Mucosa of rectum (tissue), 2 donors: ENCODE measurements at regions not wholly inside any gene's neighbourhood (a gene's known extent, or its start where the extent isn't known, plus 50 kb on each side); places are given as distances from the start of the nearest gene placed in this dataset.
"Not testable (repeated sequence)": the region's sequence is repeated elsewhere in the genome, so short reads cannot be mapped to it uniquely, and the experiment has no call there.

Experiments
- H3K27ac ChIP-seq, 2 donors: one replicate each; pipeline ENCODE4 v1.7.0; 2013; ENCODE audit warnings: inconsistent platforms in 2 of 2, low read depth in 2 of 2, low read length in 2 of 2
- H3K27me3 ChIP-seq, 2 donors: one replicate each; pipeline ENCODE4 v1.7.0; 2013; ENCODE audit warnings: low read length in 2 of 2; ENCODE audit not compliant: control insufficient read depth in 2 of 2, insufficient read depth in 2 of 2
- H3K36me3 ChIP-seq, 2 donors: one replicate each; pipeline ENCODE4 v1.7.0; 2013; ENCODE audit warnings: low read length in 2 of 2; ENCODE audit not compliant: control insufficient read depth in 2 of 2, insufficient read depth in 2 of 2
- H3K4me1 ChIP-seq, 2 donors: one replicate each; pipeline ENCODE4 v1.7.0; 2013; ENCODE audit warnings: low read length in 2 of 2, mild to moderate bottlenecking in 1 of 2; ENCODE audit not compliant: control insufficient read depth in 2 of 2, insufficient read depth in 2 of 2
- H3K4me3 ChIP-seq, 2 donors: one replicate each; pipeline ENCODE4 v1.7.0; 2013; ENCODE audit warnings: low read length in 2 of 2
- H3K9ac ChIP-seq, 2 donors: one replicate each; pipeline ENCODE4 v1.7.0; 2013; ENCODE audit warnings: low read length in 2 of 2, low read depth in 1 of 2, mild to moderate bottlenecking in 1 of 2
- H3K9me3 ChIP-seq, 2 donors: one replicate each; pipeline ENCODE4 v1.7.0; 2013; ENCODE audit warnings: low read length in 2 of 2; ENCODE audit not compliant: control insufficient read depth in 2 of 2
- donor health status: healthy.
- donor health status: Normal muscosa, but diverticular disease.

DNA sequence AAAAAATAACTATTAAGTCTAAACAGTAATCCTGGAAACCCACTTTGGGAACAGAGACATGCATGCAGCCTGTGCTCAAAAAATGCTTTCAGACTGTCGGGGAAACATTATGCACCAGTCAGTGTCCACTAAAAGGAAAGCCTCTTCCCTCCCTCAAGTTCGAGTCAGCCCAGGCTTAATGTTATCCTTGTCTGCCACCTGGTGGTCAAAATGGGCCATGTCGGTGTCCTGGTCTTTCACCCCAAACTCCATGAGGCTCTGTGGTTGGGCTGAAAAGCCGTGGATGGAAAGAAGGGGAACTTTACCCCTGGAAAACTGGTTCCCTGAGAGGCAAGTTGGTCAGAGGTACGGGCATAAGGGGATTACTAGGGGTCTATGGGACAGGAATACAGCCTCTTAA, 88.4 kb upstream of the ZNF492 start:
- Histone ChIP-seq H3K9ac (no peak overlapping the region), H3K4me3 (no peak overlapping the region), H3K36me3 (no peaks in the 10 kb centered on the region), H3K27me3 (no peaks in the 10 kb centered on the region), H3K27ac (no peak overlapping the region), H3K9me3 (peaks cover 4 to 7% of the 10 kb centered on the region in 2 donors), H3K4me1 (no peaks in the 10 kb centered on the region)

DNA sequence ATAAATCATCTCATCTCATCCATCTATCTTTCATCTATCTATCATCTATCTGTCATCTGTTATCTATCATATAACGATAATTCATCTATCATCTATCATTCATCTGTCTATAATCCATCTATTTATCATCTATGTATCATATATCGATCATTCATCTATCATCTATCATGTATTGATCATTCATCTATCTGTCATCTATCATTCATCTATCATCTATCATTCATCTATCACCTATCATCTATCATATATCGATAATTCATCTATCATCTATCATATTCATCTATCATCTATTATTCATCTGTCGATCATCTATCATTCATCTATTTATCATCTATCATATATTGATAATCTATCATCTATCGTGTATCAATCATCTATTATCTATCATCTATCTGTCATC, 100.4 kb upstream of the ZNF492 start:
- Histone ChIP-seq H3K27me3 (no peaks in the 10 kb centered on the region), H3K36me3 (no peaks in the 10 kb centered on the region), H3K27ac (no peak overlapping the region), H3K4me1 (no peaks in the 10 kb centered on the region), H3K9ac (no peak overlapping the region), H3K4me3 (no peak overlapping the region), H3K9me3 (peaks cover 0 to 1% of the 10 kb centered on the region in 2 donors)

DNA sequence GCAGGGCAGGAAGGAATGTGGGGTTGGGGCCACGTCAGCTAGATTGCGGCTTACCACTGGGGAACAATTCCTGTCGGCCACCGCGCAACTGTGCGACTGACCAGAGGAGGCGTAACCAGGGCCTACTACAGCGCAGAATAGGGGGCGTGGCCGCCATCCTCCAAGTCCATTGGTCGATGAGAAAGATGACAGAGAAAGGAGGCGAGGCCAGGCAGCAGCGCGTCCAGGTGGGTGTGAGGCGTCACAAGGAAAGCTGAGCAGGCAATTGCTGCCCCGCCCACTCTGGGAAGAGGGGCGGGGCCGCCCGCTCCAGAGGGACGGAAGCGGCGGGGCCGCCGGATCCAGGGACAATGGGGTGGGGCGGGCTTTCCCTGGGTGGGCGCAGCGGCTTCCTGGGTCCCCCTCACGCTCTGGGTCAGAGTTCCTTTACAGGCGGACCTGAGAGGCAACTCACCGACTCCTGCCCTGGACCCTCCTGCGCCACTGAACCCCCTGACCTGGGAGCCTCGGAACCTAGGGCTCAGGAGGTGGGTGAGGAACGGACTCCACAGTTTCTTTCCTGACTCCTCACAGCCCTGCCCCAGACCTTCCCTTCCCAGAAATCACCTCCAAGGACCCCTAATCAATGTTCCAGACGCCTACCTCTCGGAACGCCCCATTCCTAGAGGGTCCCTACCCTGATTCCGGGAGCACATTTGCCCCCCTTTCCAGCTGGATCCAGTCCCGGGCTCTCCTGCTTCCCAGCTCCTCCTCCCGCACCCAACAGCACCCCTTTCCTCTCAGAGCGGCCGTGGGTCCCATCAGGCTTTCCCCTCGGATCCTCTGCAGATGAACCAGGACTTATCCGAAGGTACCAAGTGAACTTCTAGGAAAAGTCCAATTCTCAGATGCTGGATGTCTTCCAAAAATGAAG, 101.5 kb upstream of the ZNF492 start:
- Histone ChIP-seq H3K36me3 (no peaks in the 10 kb centered on the region), H3K27me3 (no peaks in the 10 kb centered on the region), H3K4me1 (no peaks in the 10 kb centered on the region), H3K4me3 (peak overlapping the region; percentile 39 to 41), H3K9me3 (peaks cover 0 to 1% of the 10 kb centered on the region in 2 donors), H3K9ac (peak overlapping the region in 1 of 2 donors; percentile 33), H3K27ac (no peak overlapping the region)

DNA sequence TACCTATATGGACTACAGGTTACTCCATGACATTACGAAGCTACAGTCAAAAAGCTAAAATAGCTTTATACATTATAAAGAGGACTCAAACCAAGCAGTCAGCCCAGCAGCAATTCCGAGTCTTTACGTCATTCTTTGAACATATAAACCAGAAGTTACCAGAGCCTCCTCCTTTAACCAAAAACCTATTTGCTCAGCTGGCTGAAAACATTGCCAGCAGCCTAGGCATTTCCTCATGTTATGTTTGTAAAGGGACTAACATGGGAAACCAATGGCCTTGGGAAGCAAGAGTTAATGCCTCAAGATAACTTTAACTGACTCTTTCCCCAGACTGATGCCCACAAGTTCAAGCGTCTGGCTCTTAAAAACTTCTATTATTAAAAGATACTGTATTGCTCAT, 104.1 kb upstream of the ZNF492 start:
- H3K9me3 ChIP-seq = peaks cover 0 to 1% of the 10 kb centered on the region in 2 donors
- H3K9ac ChIP-seq = no peak overlapping the region
- no peak overlapping the region for H3K4me3 ChIP-seq
- H3K27me3 ChIP-seq = no peaks in the 10 kb centered on the region
- no peaks in the 10 kb centered on the region for H3K36me3 ChIP-seq
- H3K27ac ChIP-seq = no peak overlapping the region
- H3K4me1 ChIP-seq = no peaks in the 10 kb centered on the region

DNA sequence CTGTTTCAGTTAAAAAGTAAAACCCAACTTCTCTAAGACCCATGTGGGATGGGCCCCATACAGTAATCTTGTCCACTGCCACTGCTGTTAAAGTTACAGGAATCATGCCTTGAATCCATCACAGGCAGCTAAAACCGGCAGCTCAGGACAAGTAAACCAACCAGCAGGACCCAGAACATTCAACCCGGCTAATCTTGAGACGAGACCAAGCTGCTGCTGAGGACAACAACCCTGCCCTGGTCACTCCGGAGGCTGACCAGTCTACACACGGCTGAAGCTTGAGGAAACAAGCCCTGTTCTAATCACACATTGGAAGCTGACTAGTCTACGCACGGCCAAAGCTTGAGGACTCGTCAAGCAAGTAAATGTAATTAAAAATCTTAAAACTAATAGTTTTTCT, 105.2 kb upstream of the ZNF492 start:
- Histone ChIP-seq H3K4me1 (no peaks in the 10 kb centered on the region), H3K27ac (no peak overlapping the region), H3K9me3 (peaks cover 0 to 1% of the 10 kb centered on the region in 2 donors), H3K9ac (no peak overlapping the region), H3K27me3 (no peaks in the 10 kb centered on the region), H3K36me3 (no peaks in the 10 kb centered on the region), H3K4me3 (no peak overlapping the region)

DNA sequence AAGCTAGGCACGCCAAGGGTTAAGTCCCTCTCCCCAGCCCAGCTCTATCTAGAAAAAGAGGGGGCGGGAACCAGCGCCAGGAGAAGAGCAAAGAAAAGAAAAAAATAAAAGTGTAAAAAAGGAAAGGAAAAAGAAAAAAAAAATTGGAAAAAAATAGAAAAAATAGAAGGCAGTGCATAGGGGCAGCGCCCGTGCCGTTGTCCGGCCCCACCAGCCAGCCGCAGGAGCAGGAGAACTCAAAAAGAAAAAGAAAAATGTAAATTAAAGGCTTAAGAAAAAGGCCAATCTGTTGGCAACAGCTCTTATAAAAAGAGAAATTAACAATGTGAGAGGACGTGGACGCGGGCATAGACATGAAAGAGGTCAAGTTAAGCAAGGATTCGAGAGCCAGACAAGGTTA, 105.4 kb upstream of the ZNF98 start:
- H3K4me1 ChIP-seq = no peaks in the 10 kb centered on the region
- H3K36me3 ChIP-seq = no peaks in the 10 kb centered on the region
- H3K9ac ChIP-seq = no peak overlapping the region
- H3K9me3 ChIP-seq = peaks cover 0 to 1% of the 10 kb centered on the region in 2 donors
- no peak overlapping the region for H3K27ac ChIP-seq
- no peaks in the 10 kb centered on the region for H3K27me3 ChIP-seq
- H3K4me3 ChIP-seq = no peak overlapping the region

DNA sequence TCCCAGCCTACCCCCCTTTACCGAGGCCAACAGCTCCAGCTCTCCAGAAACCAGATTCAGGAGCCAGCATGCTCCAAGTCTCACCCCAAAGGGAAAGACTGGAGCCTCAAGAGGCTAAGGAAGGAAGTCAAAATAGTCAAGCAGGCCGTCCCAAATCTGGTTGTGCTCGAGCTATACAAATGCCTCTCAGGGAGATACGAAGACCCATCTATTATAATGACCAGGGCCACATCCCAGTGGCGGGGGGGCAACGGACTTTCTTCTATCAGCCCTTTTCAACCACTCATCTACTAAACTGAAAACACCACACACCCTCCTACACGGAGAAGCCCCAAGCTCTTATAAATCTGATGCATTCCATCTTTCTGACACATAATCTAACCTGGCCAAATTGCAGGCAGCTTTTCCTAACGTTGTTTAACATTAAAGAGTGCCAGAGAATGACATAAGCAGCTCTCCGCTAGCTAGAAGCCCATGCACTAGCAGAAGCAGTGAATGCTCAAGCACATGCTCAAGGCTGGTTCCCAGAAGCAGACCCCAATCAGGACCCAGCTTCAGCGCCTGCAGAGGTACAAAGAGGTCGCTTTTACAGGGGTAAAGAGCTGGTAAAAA, 104.6 kb upstream of the ZNF98 start:
- H3K27me3 ChIP-seq = no peaks in the 10 kb centered on the region
- H3K27ac ChIP-seq = peak overlapping the region in 1 of 2 donors; percentile 37
- H3K4me3 ChIP-seq = peak overlapping the region in 1 of 2 donors; percentile 13
- no peaks in the 10 kb centered on the region for H3K36me3 ChIP-seq
- no peak overlapping the region for H3K9ac ChIP-seq
- peaks cover 0 to 1% of the 10 kb centered on the region in 2 donors for H3K9me3 ChIP-seq
- H3K4me1 ChIP-seq = no peaks in the 10 kb centered on the region

DNA sequence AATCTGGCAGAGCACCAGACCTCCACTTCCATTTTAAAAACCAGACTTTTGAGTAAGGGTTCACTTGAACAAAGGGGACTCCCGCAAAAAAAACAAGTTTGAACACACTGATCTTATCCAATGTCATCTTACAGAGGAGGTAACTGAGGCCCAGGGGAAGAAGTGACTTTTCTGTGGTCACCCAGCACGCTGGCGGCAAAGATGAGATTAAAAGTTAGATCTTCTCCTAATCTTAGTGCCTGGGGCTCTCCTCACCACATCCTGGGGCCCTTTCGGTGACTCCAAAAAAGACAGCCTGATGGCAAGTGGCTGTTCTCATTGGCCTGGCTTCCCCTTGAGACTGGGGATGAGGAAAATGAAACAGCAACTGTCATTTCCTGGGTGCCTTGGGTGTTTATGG, 101.8 kb upstream of the ZNF98 start:
- H3K27ac ChIP-seq = no peak overlapping the region

DNA sequence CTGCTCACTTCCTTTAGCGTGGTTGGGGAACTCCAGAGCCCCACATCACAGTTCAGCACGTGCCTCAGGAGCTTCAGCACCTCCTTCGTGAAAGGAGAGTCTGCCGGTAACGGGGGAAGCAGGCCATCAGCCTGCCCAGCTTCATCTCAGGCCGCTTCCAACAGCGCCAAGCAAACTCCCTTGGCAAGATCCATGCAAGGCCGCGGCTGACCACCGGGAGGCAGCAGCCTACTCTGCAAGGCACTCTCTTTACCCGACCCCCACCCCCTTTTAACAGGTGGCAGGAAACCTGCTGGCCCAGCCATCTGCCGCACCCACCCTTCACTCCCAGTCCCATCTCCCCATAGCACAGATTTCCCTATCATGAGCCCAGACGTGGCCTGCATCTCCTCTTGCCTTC, 97.4 kb upstream of the ZNF98 start:
- not testable (repeated sequence) for H3K27me3 ChIP-seq, H3K9me3 ChIP-seq, H3K4me1 ChIP-seq, H3K36me3 ChIP-seq, H3K9ac ChIP-seq, H3K4me3 ChIP-seq, H3K27ac ChIP-seq

More for the DNA sequence above, 101.8 kb upstream of the ZNF98 start:
- Histone ChIP-seq H3K9me3 (no peaks in the 10 kb centered on the region), H3K4me3 (no peak overlapping the region), H3K9ac (no peak overlapping the region), H3K4me1 (no peaks in the 10 kb centered on the region), H3K36me3 (no peaks in the 10 kb centered on the region), H3K27me3 (no peaks in the 10 kb centered on the region)

DNA sequence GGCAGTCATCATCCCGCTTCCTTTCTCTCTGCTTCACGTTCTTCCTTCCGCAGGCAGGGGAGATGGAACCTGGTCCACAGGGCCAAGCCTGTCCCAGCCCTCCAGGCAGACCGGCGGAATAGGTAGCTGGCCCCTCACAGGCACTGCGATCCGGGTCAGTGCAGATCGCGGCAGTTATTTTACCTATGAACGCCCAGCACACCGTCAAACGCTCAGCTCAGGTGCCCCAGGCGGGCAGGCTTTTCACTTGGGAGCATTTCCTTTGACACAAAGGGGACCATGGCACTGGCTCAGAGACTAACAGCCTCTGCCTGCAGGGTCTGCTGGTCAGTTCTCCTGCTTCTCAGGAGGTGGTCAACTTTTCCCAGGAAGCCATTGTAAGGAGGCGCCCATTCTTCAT, 97.0 kb upstream of the ZNF98 start:
- no peaks in the 10 kb centered on the region for H3K36me3 ChIP-seq
- no peak overlapping the region for H3K27ac ChIP-seq
- H3K4me1 ChIP-seq = no peaks in the 10 kb centered on the region
- H3K27me3 ChIP-seq = no peaks in the 10 kb centered on the region
- no peak overlapping the region for H3K9ac ChIP-seq
- peaks cover 0 to 7% of the 10 kb centered on the region in 2 donors for H3K9me3 ChIP-seq
- H3K4me3 ChIP-seq = no peak overlapping the region
